ENCODE measurements at regions not wholly inside any gene's neighbourhood (a gene's known extent, or its start where the extent isn't known, plus 50 kb on each side); places are given as distances from the start of the nearest gene placed in this dataset.

DNA sequence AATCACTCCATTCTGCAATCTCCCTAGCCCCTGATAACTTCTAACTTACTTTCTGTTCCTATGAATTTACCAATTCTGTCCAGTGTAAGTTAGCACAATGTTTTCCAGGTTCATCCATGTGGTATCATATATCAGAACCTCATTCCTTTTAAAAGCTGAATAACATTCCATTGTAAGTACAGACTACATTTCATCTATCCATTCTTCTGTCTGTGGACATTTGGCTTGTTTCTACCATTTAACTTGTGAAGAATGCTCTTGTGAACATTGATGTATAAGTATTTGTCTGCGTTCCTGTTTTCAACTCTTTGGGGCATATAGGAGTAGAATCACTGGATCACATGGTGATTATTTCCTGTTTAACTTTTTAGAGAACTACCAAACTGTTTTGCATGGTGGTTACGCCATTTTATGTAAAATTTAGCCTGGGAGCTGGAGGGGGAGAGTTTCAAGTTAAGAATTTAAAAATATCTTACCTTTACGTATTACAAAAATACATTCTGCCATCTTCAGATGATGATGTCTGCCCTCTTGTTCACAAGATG is 156.5 kb downstream of the BTBD3 start:
- intact Hi-C loops (cut with DNase I), result no loop called here
- 84 to 93% methylated on average over 3 of the region's 3 CpGs for WGBS, 2 donors
- Histone ChIP-seq H3K27me3 (no peaks in the 10 kb centered on the region), H3K4me3 (no peak overlapping the region), H3K27ac (no peak overlapping the region), H3K4me1 (no peaks in the 10 kb centered on the region), H3K36me3 (replicated peaks in 1 of 2; ENCODE audit: insufficient read depth in 1 of 2, low read depth in 2 of 2) (no peaks in the 10 kb centered on the region), H3K9me3 (no peaks in the 10 kb centered on the region)
- ATAC-seq (no peak), DNase-seq (no peak)
- TF ChIP-seq, protein P1, sequence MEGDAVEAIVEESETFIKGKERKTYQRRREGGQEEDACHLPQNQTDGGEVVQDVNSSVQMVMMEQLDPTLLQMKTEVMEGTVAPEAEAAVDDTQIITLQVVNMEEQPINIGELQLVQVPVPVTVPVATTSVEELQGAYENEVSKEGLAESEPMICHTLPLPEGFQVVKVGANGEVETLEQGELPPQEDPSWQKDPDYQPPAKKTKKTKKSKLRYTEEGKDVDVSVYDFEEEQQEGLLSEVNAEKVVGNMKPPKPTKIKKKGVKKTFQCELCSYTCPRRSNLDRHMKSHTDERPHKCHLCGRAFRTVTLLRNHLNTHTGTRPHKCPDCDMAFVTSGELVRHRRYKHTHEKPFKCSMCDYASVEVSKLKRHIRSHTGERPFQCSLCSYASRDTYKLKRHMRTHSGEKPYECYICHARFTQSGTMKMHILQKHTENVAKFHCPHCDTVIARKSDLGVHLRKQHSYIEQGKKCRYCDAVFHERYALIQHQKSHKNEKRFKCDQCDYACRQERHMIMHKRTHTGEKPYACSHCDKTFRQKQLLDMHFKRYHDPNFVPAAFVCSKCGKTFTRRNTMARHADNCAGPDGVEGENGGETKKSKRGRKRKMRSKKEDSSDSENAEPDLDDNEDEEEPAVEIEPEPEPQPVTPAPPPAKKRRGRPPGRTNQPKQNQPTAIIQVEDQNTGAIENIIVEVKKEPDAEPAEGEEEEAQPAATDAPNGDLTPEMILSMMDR (IDR thresholded peaks at IDR 0.05), result no peak
- no peak for TF ChIP-seq POLR2A (IDR thresholded peaks at IDR 0.05)

DNA sequence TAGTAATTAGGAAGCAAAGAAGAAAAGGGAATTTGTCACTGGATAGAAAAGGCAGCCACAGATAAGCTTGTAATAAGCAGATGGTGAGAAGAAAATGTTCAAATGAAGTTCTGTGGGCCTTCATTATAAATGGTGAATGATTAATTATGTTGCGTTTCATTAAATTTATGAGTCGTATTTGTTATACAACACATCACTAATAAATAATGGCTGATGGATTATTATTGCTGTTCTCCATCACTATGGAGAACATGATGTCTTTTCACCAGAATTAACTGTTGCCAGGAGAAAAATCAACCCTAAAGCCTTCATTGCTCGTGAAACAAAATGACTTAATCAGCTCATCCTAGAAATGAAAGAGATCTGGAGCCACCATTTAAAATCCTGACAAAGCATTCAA is 158.5 kb downstream of the BTBD3 start:
- no peak for DNase-seq
- no peak overlapping the region for H3K27ac ChIP-seq
- no peaks in the 10 kb centered on the region for H3K9me3 ChIP-seq
- no peak overlapping the region for H3K4me3 ChIP-seq
- no peaks in the 10 kb centered on the region for H3K27me3 ChIP-seq
- H3K4me1 ChIP-seq, result no peaks in the 10 kb centered on the region
- intact Hi-C loops (cut with DNase I), result no loop called here
- WGBS, 2 donors, result 81 to 85% methylated on average over 3 of the region's 3 CpGs
- TF ChIP-seq, protein P1 (IDR thresholded peaks at IDR 0.05), result no peak
- TF ChIP-seq POLR2A (IDR thresholded peaks at IDR 0.05), result no peak
- no peaks in the 10 kb centered on the region for H3K36me3 ChIP-seq (replicated peaks in 1 of 2; ENCODE audit: insufficient read depth in 1 of 2, low read depth in 2 of 2)
- ATAC-seq, result no peak

DNA sequence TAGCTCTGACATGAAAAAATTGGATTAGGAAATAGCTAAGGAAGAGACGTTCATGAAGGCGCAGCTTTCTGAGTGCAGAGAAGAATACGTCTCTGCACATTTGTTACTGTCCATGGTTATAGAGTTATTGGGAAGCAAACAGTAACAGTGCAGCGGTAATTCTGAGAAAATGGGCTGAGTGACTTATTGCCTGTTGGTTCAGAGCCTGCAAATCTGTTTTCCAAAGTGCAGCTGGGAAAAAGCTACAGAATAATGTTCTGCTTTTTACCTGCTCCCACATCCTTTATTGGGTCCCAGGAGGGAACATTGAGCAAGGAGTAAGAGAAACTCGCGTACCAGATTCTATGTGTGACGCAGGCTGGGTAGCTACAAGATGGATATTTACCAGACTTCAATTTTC is 160.2 kb downstream of the BTBD3 start:
- Histone ChIP-seq H3K4me3 (no peak overlapping the region), H3K9me3 (no peaks in the 10 kb centered on the region), H3K27me3 (no peaks in the 10 kb centered on the region), H3K36me3 (replicated peaks in 1 of 2; ENCODE audit: insufficient read depth in 1 of 2, low read depth in 2 of 2) (no peaks in the 10 kb centered on the region), H3K27ac (no peak overlapping the region), H3K4me1 (no peaks in the 10 kb centered on the region)
- no peak for ATAC-seq
- WGBS, 2 donors, result 86 to 95% methylated on average over 7 of the region's 7 CpGs
- no peak for DNase-seq
- intact Hi-C loops (cut with DNase I), result no loop called here
- no peak for TF ChIP-seq POLR2A (IDR thresholded peaks at IDR 0.05)
- TF ChIP-seq, protein P1 (IDR thresholded peaks at IDR 0.05), result no peak

DNA sequence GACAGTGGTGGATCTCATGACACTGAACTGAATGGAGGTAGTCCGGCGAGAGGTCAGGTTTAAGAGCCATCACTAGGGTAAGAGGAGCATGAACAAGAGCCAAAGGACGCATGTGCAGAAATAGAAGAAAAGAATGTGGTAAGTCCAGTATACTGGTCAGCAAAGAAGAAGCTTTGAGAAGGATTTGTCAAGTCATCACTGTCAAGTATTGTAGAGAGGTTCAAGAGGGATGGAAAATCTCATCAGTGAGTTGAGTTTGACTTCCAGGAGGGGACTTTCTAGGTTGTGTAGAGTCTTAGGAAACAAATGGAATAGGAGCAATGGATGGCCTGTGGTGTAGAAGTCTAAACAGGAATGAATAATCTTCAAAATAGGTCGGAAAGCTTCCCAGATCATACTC is 161.8 kb downstream of the BTBD3 start:
- H3K27me3 ChIP-seq, result no peaks in the 10 kb centered on the region
- DNase-seq (no peak), ATAC-seq (no peak)
- no peak for TF ChIP-seq POLR2A (IDR thresholded peaks at IDR 0.05)
- TF ChIP-seq, protein P1 (IDR thresholded peaks at IDR 0.05), result no peak
- intact Hi-C loops (cut with DNase I), result no loop called here
- no peaks in the 10 kb centered on the region for H3K4me1 ChIP-seq
- no peak overlapping the region for H3K27ac ChIP-seq
- no peaks in the 10 kb centered on the region for H3K9me3 ChIP-seq
- WGBS, 2 donors, result 80 to 81% methylated on average over 4 of the region's 4 CpGs
- H3K36me3 ChIP-seq (replicated peaks in 1 of 2; ENCODE audit: insufficient read depth in 1 of 2, low read depth in 2 of 2), result no peaks in the 10 kb centered on the region
- no peak overlapping the region for H3K4me3 ChIP-seq

DNA sequence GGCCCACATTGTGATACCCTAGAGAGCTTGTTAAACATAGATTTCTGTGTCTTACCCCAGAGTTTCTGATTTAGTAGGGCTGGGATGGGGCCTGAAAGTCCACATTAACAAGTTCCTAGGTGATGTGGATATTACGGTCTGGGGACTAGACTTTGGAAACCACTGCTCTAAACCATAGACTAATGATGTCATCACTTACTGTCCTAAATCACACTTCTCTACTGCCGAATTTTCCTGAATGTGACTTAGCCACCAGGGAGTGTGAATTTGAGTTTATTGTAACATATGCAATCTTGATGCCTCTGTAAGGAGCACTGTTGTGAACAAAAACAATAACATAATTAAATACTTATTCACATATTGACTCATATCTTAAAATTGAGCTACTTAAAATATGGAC is 165.6 kb downstream of the BTBD3 start:
- WGBS, 2 donors, result 59 to 91% methylated on average over 2 of the region's 2 CpGs
- intact Hi-C loops (cut with DNase I), result no loop called here
- Histone ChIP-seq H3K27ac (no peak overlapping the region), H3K36me3 (replicated peaks in 1 of 2; ENCODE audit: insufficient read depth in 1 of 2, low read depth in 2 of 2) (no peaks in the 10 kb centered on the region), H3K27me3 (no peaks in the 10 kb centered on the region), H3K4me1 (no peaks in the 10 kb centered on the region), H3K4me3 (no peak overlapping the region), H3K9me3 (no peaks in the 10 kb centered on the region)
- TF ChIP-seq, protein P1 (IDR thresholded peaks at IDR 0.05), result no peak
- TF ChIP-seq POLR2A (IDR thresholded peaks at IDR 0.05), result no peak
- DNase-seq (no peak), ATAC-seq (no peak)

All from body of pancreas (tissue), 4 donors.